Upper lobe of left lung (tissue), 4 donors: ENCODE measurements at regions not wholly inside any gene's neighbourhood (a gene's known extent, or its start where the extent isn't known, plus 50 kb on each side); places are given as distances from the start of the nearest gene placed in this dataset.

Source experiments
- POLR2A ChIP-seq, 4 donors: fragments of 450-650 bp; IDR thresholded peaks; one replicate each; pipeline ENCODE4 v1.5.1; 2016 to 2017; ENCODE audit warnings: antibody characterized with exemption in 4 of 4, mild to moderate bottlenecking in 2 of 4
- POLR2AphosphoS5 ChIP-seq, 2 donors: sonication (generic); formaldehyde crosslinking; IDR thresholded peaks; one replicate each; pipeline ENCODE4 v1.5.1; 2017; ENCODE audit warnings: antibody characterized with exemption in 2 of 2

- TF ChIP-seq POLR2A (IDR thresholded peaks at IDR 0.05) (no peak), POLR2AphosphoS5 (IDR thresholded peaks at IDR 0.05) (no peak)
Measured at GRCh38 chrX:110417128-110417527, 58.5 kb downstream of the RTL9 start.
